Fibroblast of lung (primary cell): ENCODE measurements at regions not wholly inside any gene's neighbourhood (a gene's known extent, or its start where the extent isn't known, plus 50 kb on each side); places are given as distances from the start of the nearest gene placed in this dataset.
"Not testable (repeated sequence)": the region's sequence is repeated elsewhere in the genome, so short reads cannot be mapped to it uniquely, and the experiment has no call there.

Experiments
- DNase-seq, 2 donors: peaks; one replicate each; pipeline versions ENCODE4 v3.0.0 to v3.0.0-alpha.2; 2010; ENCODE audit warnings: low read depth in 2 of 2
- H2AFZ ChIP-seq: 2 replicates; pipeline ENCODE4 v1.5.1; 2012; ENCODE audit warnings: low read length, control low read depth, inconsistent platforms
- H3K27ac ChIP-seq: 2 replicates; pipeline ENCODE4 v1.5.1; 2011; ENCODE audit warnings: low read length, control low read depth; ENCODE audit not compliant: insufficient read depth
- H3K27me3 ChIP-seq: 2 replicates; pipeline ENCODE4 v1.5.1; 2011; ENCODE audit warnings: mild to moderate bottlenecking, low read length; ENCODE audit not compliant: control insufficient read depth, insufficient read depth
- H3K36me3 ChIP-seq: 2 replicates; pipeline ENCODE4 v1.5.1; 2011; ENCODE audit warnings: low read length; ENCODE audit not compliant: control insufficient read depth, insufficient read depth
- H3K4me1 ChIP-seq: 2 replicates; pipeline ENCODE4 v1.5.1; 2011; ENCODE audit warnings: low read length; ENCODE audit not compliant: control insufficient read depth, insufficient read depth; ENCODE audit errors: extremely low read depth
- H3K4me2 ChIP-seq: 2 replicates; pipeline ENCODE4 v1.5.1; 2011; ENCODE audit warnings: low read length, control low read depth; ENCODE audit not compliant: insufficient read depth; ENCODE audit errors: extremely low read depth
- H3K4me3 ChIP-seq, 4 experiments: fragments of 200-600 bp in 1 of 4; sonication (generic) in 1 of 4; replicated peaks in 1 of 4; 2 replicates each; pipeline ENCODE4 v1.5.1; 2011 to 2016; ENCODE audit warnings: low read length in 4 of 4, low read depth in 3 of 4, mild to moderate bottlenecking in 3 of 4, control low read depth in 2 of 4, inconsistent platforms in 1 of 4, mixed read lengths in 1 of 4; ENCODE audit not compliant: insufficient read depth in 1 of 4; ENCODE audit errors: control extremely low read depth in 1 of 4
- H3K79me2 ChIP-seq: 2 replicates; pipeline ENCODE4 v1.5.1; 2012; ENCODE audit warnings: mild to moderate bottlenecking, low read length, inconsistent platforms; ENCODE audit not compliant: control insufficient read depth, insufficient read depth
- H3K9ac ChIP-seq: 2 replicates; pipeline ENCODE4 v1.5.1; 2011; ENCODE audit warnings: mild to moderate bottlenecking, low read length, control low read depth; ENCODE audit not compliant: insufficient read depth
- H3K9me3 ChIP-seq: 2 replicates; pipeline ENCODE4 v1.5.1; 2012; ENCODE audit warnings: low read depth, low read length; ENCODE audit not compliant: control insufficient read depth, insufficient read depth
- H4K20me1 ChIP-seq: 2 replicates; pipeline ENCODE4 v1.5.1; 2011; ENCODE audit warnings: low read length; ENCODE audit not compliant: control insufficient read depth, insufficient read depth; ENCODE audit errors: extremely low read depth
- TF ChIP-seq, protein P1 (sequence below), 2 donors: IDR thresholded peaks in 1 of 2; conservative IDR thresholded peaks in 1 of 2; 1 replicate in 1 of 2; 2 replicates in 1 of 2; pipeline ENCODE4 v1.5.1; 2011 to 2012; ENCODE audit warnings: low read length in 2 of 2, control low read depth in 1 of 2, inconsistent platforms in 1 of 2, low read depth in 1 of 2, mild to moderate bottlenecking in 1 of 2

DNA sequence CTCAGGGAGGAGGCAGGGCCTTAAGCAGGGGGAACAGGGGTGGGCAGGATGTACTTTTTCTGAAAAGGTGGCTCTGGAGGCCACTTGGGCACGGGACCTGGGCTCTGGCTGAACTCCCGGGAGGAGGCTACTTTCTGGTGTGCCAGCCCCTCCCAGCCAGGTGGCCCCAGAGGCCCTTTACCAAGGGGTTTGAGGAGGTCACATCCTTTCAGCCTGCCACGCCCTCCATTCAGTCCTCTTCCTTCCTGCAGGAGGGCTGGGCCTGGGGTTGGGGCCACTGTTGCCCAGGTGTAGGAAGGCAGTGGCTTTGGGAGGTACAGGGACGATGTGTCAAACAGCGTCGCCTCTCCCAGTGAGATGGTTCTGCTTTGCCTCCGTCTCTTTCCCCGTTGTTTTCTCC, 172.5 kb downstream of the ADRA2C start:
- not testable (repeated sequence) for H3K79me2 ChIP-seq, H3K4me3 ChIP-seq, H3K27ac ChIP-seq, H3K27me3 ChIP-seq, H3K4me2 ChIP-seq, H4K20me1 ChIP-seq, H3K36me3 ChIP-seq, DNase-seq, H2AFZ ChIP-seq, H3K9me3 ChIP-seq, H3K4me1 ChIP-seq, H3K9ac ChIP-seq

DNA sequence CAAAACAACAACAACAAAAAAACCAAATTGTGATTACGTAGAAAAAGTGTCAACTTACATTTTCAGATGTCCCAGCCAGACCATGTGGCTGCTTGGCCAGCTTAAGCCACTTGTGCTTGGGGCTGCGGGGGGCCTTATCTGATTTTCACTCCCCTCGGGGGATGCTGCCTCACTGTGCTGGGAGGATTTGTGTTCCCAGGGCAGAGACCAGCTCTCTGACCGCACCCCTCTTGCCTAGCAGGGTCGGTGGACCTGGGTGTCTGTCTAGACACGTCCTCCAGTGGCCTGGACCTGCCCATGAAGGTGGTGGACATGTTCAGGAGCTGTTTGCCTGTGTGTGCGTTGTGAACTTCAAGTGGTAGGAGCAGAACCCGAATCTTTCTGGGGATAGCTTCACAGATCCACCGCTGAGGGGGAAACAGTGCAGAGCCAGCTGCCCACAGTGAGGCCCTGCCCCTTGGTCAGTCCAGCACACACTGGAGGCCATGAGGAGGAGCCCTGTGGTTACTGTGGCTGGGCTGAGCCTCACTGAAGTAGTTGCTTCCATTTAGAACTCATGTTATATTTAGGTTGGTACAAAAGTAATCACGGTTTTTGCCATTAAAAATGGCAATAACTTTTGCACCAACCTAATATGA, 173.9 kb downstream of the ADRA2C start:
- H3K4me1 ChIP-seq, H3K36me3 ChIP-seq, H4K20me1 ChIP-seq, H2AFZ ChIP-seq, H3K4me2 ChIP-seq, H3K9me3 ChIP-seq, H3K27me3 ChIP-seq, H3K79me2 ChIP-seq, H3K4me3 ChIP-seq, H3K27ac ChIP-seq, H3K9ac ChIP-seq: not testable (repeated sequence)
- peak; percentile 10 to 11 for DNase-seq

DNA sequence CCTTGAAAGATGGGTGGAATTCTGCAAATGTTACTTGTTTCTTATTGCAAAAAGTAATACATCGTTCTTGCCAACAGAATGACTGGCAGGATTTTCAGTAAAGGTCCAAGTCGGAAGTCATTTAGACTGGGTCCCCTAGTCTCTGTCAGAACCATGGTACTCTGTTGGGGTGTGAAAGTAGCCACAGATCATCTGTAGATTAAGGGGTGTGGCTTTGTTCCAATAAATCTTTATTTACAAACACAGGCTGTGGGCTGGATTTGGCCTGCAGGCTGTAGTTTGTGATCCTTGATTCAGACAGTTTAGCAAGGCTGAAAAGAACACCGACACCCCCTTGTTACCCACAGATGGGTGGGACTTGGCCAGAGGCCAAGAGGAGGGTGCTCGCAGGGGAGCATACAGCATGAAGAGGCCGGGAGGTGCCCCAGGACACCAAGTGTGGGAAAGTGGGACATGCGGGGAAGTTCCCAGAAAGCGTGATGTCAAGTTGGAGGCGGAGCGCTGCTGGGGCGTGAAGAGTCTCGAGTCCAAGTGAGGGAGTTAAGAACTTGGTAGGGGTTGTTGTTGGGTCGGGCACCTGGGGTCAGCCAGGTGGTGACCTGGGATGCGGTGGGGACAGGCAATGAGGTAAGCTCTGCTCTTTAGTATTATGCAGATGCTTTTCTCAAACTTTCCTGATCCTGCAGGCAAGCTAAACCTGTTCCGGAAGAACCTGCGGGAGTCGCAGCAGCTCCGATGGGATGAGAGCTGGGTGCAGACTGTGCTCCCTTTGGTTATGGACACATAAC, 175.7 kb downstream of the ADRA2C start:
- not testable (repeated sequence) for DNase-seq, H3K27me3 ChIP-seq, H2AFZ ChIP-seq, H3K36me3 ChIP-seq, H3K9ac ChIP-seq, H3K9me3 ChIP-seq, H4K20me1 ChIP-seq, H3K4me2 ChIP-seq, H3K79me2 ChIP-seq, H3K4me1 ChIP-seq, H3K4me3 ChIP-seq, H3K27ac ChIP-seq

DNA sequence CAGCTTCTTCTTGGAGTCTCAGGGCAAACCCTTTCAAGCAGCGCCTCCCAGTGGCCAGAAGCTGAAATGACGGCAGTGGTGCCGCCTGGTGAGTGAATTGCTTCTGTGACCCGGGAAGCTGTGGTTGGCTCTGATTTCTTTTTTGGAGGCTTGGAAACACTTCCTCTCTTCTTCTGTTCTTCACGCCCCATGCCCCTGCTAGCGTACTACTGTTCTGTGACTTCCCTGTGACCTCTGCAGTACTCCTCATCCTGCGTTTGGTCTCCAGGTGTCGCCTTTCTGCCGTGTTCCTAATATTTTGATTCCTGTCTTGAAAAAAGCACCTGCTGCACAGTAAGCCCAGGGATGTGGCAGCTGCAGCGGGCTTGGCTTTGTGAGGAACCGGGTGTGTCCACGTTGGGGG, 176.4 kb downstream of the ADRA2C start:
- H3K9me3 ChIP-seq, H3K36me3 ChIP-seq, H3K27me3 ChIP-seq: not testable (repeated sequence)

DNA sequence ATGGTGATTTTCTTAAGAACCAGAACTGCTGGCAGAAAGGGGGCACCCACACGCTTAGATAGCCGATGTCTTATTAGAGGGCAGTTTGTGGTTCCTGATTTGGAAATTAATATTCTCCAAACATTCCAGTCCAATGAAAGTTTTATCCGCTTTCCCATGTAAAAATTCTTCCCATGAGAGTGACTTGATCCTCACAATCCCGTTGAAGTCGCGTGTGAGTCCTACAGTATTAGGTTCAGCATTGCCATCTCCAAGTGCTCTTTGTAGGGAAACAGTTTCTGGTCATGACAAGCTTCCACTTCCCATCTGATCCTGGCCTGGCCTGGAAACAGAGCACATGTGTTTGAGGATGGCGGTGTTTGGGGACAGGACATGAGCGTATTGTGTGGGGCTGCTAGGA, 176.9 kb downstream of the ADRA2C start:
- H3K9ac ChIP-seq, H4K20me1 ChIP-seq, H3K4me2 ChIP-seq, H3K4me1 ChIP-seq, H3K27me3 ChIP-seq, H3K36me3 ChIP-seq, H3K79me2 ChIP-seq, H3K27ac ChIP-seq, H3K9me3 ChIP-seq, H2AFZ ChIP-seq, H3K4me3 ChIP-seq: not testable (repeated sequence)
- DNase-seq, result peak in 1 of 2 donors; percentile 14

More for the DNA sequence above, 176.4 kb downstream of the ADRA2C start:
- not testable (repeated sequence) for H2AFZ ChIP-seq, H3K27ac ChIP-seq, H3K79me2 ChIP-seq, H3K4me2 ChIP-seq, H4K20me1 ChIP-seq, H3K4me3 ChIP-seq, H3K9ac ChIP-seq, H3K4me1 ChIP-seq
- DNase-seq, result peak; percentile 11 to 44
- TF ChIP-seq, protein P1, sequence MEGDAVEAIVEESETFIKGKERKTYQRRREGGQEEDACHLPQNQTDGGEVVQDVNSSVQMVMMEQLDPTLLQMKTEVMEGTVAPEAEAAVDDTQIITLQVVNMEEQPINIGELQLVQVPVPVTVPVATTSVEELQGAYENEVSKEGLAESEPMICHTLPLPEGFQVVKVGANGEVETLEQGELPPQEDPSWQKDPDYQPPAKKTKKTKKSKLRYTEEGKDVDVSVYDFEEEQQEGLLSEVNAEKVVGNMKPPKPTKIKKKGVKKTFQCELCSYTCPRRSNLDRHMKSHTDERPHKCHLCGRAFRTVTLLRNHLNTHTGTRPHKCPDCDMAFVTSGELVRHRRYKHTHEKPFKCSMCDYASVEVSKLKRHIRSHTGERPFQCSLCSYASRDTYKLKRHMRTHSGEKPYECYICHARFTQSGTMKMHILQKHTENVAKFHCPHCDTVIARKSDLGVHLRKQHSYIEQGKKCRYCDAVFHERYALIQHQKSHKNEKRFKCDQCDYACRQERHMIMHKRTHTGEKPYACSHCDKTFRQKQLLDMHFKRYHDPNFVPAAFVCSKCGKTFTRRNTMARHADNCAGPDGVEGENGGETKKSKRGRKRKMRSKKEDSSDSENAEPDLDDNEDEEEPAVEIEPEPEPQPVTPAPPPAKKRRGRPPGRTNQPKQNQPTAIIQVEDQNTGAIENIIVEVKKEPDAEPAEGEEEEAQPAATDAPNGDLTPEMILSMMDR (conservative IDR thresholded peaks at IDR 0.05 in 1 of 2, IDR thresholded peaks at IDR 0.05 in 1 of 2; ENCODE audit: low read depth in 1 of 2, low read length in 2 of 2), result peak; percentile 46 to 49
